GM10266 (cell line): ENCODE measurements at regions not wholly inside any gene's neighbourhood (a gene's known extent, or its start where the extent isn't known, plus 50 kb on each side); places are given as distances from the start of the nearest gene placed in this dataset.

ENCODE experiments used
- DNase-seq: peaks from one replicate; pipeline ENCODE4 v3.0.0; 2012; ENCODE audit errors: extremely low spot score
- CTCF ChIP-seq: IDR thresholded peaks from 2 replicates; pipeline ENCODE4 v1.5.1; 2012; ENCODE audit warnings: mild to moderate bottlenecking, low read depth; ENCODE audit not compliant: control insufficient read depth, insufficient read depth; ENCODE audit errors: missing control alignments

- DNase-seq, result no peak
- no peak for TF ChIP-seq CTCF
These were observed 268.2 kb downstream of the ZNF536 start for GRCh38 chr19:30640252-30640965.

DNA sequence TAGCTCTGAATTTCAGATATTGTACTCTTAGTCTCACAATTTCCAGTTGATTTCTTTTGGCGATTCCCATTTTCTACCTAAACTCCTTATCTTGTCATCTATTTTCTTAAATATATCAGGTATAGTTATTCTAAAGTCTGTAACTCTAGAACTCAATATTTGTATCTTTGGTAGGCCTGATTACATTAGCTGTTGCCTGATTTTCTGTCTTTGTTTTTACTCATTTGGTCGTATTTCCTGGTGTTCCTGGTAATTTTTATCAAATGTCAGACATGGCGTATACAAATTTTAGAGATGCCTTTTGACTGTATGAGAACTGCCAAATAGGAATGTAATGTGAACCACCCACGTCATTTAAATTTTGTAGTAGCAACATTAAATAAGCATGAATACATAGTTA, 266.7 kb downstream of the ZNF536 start:
- no peak for DNase-seq
- no peak for TF ChIP-seq CTCF

GRCh38 chr19:30637926-30638325, 265.7 kb downstream of the ZNF536 start:
- no peak for TF ChIP-seq CTCF

DNA sequence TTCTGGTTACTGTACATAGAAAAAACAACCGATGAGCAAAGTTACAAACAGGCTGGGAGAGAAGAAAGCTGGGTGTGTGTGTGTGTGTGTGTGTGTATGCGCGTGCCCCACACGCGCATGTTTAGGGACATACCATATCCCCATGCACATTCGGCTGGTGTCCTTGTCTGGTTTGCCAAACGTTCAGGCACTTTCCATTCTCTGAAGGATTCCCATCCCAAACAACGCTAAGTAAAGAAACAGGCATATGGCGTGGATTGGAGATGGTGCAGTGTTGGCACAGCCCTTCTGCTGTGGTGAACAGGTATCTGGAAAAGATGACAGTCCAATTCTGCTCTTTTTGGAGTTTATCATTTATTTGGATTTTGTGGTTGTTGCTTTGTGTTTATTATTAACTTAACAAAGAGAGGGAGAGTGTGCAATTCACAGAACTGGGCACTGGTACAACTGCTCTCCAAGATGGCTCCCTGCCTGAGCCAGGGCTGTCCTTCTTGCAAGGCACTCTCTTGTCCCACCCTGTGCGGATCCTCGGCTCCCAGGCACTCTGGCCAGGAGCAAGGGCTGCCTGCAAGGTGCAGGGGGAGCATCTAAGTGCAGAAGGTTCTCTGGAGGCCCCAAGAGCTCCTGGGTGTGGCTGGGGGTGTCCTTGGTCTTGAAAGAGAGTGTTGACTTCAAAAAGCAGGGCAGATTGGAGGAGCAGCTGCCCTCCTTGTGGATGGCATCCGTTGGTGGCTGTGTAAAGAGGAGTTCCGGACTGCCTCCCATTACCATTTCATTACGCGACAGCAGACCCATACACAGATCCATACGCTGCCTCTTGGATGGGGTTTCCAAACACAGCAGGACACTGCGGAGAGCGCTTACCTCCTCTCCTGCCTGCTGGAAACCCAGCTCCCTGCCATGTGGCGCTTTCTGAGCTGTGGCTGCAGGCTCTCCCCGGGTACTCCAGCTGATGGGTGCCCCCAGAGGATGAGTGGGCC, 263.1 kb downstream of the ZNF536 start:
- no peak for TF ChIP-seq CTCF
- DNase-seq, result no peak

More at GRCh38 chr19:30637926-30638325, 265.7 kb downstream of the ZNF536 start:
- DNase-seq, result no peak

- TF ChIP-seq CTCF, result no peak
- DNase-seq, result no peak
These were observed 262.1 kb downstream of the ZNF536 start for GRCh38 chr19:30634131-30634830.

DNA sequence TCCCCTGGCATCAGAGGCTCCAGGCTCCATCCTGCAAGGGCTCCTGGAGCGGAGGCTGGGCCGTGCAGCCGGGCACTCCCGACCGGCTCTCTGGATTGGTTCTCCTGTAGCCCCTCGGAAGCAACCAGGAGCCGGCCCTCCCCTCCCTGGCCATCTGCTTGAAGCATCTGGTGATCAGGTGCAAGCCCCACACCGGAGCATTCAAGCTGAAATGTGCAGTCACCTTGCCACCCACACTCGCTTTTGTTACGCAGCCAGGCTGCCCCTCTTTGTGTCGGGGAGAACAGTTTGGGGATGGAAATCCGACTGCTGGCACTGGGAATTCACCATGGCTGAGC, 258.8 kb downstream of the ZNF536 start:
- TF ChIP-seq CTCF, result no peak
- DNase-seq, result no peak
